HCT116 (cell line): ENCODE measurements at regions not wholly inside any gene's neighbourhood (a gene's known extent, or its start where the extent isn't known, plus 50 kb on each side); places are given as distances from the start of the nearest gene placed in this dataset.

Experiments
- CTCF ChIP-seq, 3 experiments: fragments of 200-600 bp in 1 of 3; sonication (generic) in 1 of 3; IDR thresholded peaks in 2 of 3; conservative IDR thresholded peaks in 1 of 3; 2 replicates each; pipeline ENCODE4 v1.5.1; 2012 to 2017; ENCODE audit warnings: low read depth in 2 of 3, low read length in 2 of 3, antibody characterized with exemption in 1 of 3, borderline replicate concordance in 1 of 3, control low read depth in 1 of 3, mild to moderate bottlenecking in 1 of 3, mixed read lengths in 1 of 3, mixed run types in 1 of 3, moderate library complexity in 1 of 3; ENCODE audit not compliant: insufficient read depth in 1 of 3
- EGR1 ChIP-seq: IDR thresholded peaks from 2 replicates; pipeline ENCODE4 v1.6.1; 2012; ENCODE audit warnings: low read depth
- ELF1 ChIP-seq: IDR thresholded peaks from 2 replicates; pipeline ENCODE4 v1.6.1; 2012; ENCODE audit warnings: low read depth, borderline replicate concordance
- EZH2phosphoT487 ChIP-seq: fragments of 200-600 bp; IDR thresholded peaks from 2 replicates; pipeline ENCODE4 v1.6.1; 2018; ENCODE audit warnings: antibody characterized with exemption, borderline replicate concordance
- MAX ChIP-seq: IDR thresholded peaks from 2 replicates; pipeline ENCODE4 v1.6.1; 2012
- POLR2AphosphoS5 ChIP-seq: IDR thresholded peaks from 2 replicates; pipeline ENCODE4 v1.6.1; 2011; ENCODE audit warnings: mild to moderate bottlenecking, low read depth, low read length, moderate library complexity
- RAD21 ChIP-seq: IDR thresholded peaks from 2 replicates; pipeline ENCODE4 v1.6.1; 2012; ENCODE audit warnings: low read depth, mild to moderate bottlenecking

GRCh38 chr2:47699533-47700215 lies 83.3 kb upstream of the MSH6 start:
- no peak for TF ChIP-seq CTCF (IDR thresholded peaks at IDR 0.05 in 2 of 3, conservative IDR thresholded peaks at IDR 0.05 in 1 of 3; ENCODE audit: borderline replicate concordance in 1 of 3, insufficient read depth in 1 of 3, low read depth in 2 of 3, low read length in 2 of 3)
- TF ChIP-seq EGR1: no peak
- TF ChIP-seq MAX: no peak
- TF ChIP-seq RAD21: no peak
- TF ChIP-seq ELF1: no peak
- TF ChIP-seq EZH2phosphoT487: no peak
- TF ChIP-seq POLR2AphosphoS5: no peak
